Bronchial epithelial cell (primary cell): ENCODE measurements at regions not wholly inside any gene's neighbourhood (a gene's known extent, or its start where the extent isn't known, plus 50 kb on each side); places are given as distances from the start of the nearest gene placed in this dataset.

ENCODE experiments used
- DNase-seq: peaks from one replicate; pipeline ENCODE4 v3.0.0-alpha.2; 2010; ENCODE audit warnings: low read depth
- FAIRE-seq: peaks from 2 replicates; lab custom pipeline; 2011; peaks lifted over from hg19 to GRCh38; lab: Jason Lieb, UNC
- H3K27me3 ChIP-seq: 2 replicates; pipeline ENCODE4 v1.5.1; 2011; ENCODE audit warnings: low read length; ENCODE audit not compliant: control insufficient read depth, insufficient read depth
- H3K36me3 ChIP-seq: 2 replicates; pipeline ENCODE4 v1.5.1; 2011; ENCODE audit warnings: low read length; ENCODE audit not compliant: control insufficient read depth, insufficient read depth
- H3K4me3 ChIP-seq: 2 replicates; pipeline ENCODE4 v1.5.1; 2011; ENCODE audit warnings: mild to moderate bottlenecking, low read depth, low read length, control low read depth
- CTCF ChIP-seq: IDR thresholded peaks from 2 replicates; pipeline ENCODE4 v1.5.1; 2011; ENCODE audit warnings: mild to moderate bottlenecking, moderate library complexity, low read length, control low read depth, inconsistent platforms; ENCODE audit not compliant: insufficient read depth, severe bottlenecking

- FAIRE-seq (no peak), DNase-seq (no peak)
- no peak overlapping the region for H3K4me3 ChIP-seq
- H3K27me3 ChIP-seq, result no peaks in the 10 kb centered on the region
- no peaks in the 10 kb centered on the region for H3K36me3 ChIP-seq
- no peak for TF ChIP-seq CTCF
These were observed 236.7 kb upstream of the HS3ST5 start for GRCh38 chr6:114579486-114579885.

GRCh38 chr6:114577109-114577508 is 234.3 kb upstream of the HS3ST5 start:
- TF ChIP-seq CTCF, result no peak
- no peaks in the 10 kb centered on the region for H3K27me3 ChIP-seq
- no peaks in the 10 kb centered on the region for H3K36me3 ChIP-seq
- DNase-seq, result no peak
- no peak overlapping the region for H3K4me3 ChIP-seq
- no peak for FAIRE-seq

GRCh38 chr6:114576330-114576729 is 233.5 kb upstream of the HS3ST5 start:
- DNase-seq (no peak), FAIRE-seq (no peak)
- Histone ChIP-seq H3K27me3 (no peaks in the 10 kb centered on the region), H3K4me3 (no peak overlapping the region), H3K36me3 (no peaks in the 10 kb centered on the region)
- TF ChIP-seq CTCF, result no peak

GRCh38 chr6:114569669-114570068 is 226.8 kb upstream of the HS3ST5 start:
- no peak for FAIRE-seq
- no peak for TF ChIP-seq CTCF
- no peak overlapping the region for H3K4me3 ChIP-seq
- no peaks in the 10 kb centered on the region for H3K27me3 ChIP-seq
- DNase-seq, result no peak
- H3K36me3 ChIP-seq, result no peaks in the 10 kb centered on the region

- H3K27me3 ChIP-seq, result no peaks in the 10 kb centered on the region
- no peak overlapping the region for H3K4me3 ChIP-seq
- no peaks in the 10 kb centered on the region for H3K36me3 ChIP-seq
- DNase-seq (no peak), FAIRE-seq (no peak)
- TF ChIP-seq CTCF, result no peak
These were observed 221.6 kb upstream of the HS3ST5 start for GRCh38 chr6:114564302-114564933.

GRCh38 chr6:114559419-114559818 is 216.6 kb upstream of the HS3ST5 start:
- Histone ChIP-seq H3K36me3 (no peaks in the 10 kb centered on the region), H3K27me3 (no peaks in the 10 kb centered on the region), H3K4me3 (no peak overlapping the region)
- DNase-seq (no peak), FAIRE-seq (no peak)
- no peak for TF ChIP-seq CTCF
